Neural cell (in vitro differentiated cells): ENCODE measurements at regions not wholly inside any gene's neighbourhood (a gene's known extent, or its start where the extent isn't known, plus 50 kb on each side); places are given as distances from the start of the nearest gene placed in this dataset.

ENCODE experiments used
- H2AFZ ChIP-seq: fragments of 200-600, 300-800 bp; sonication (generic), shearing (Covaris generic); 2 replicates; pipeline ENCODE4 v1.6.0; 2014; ENCODE audit warnings: low read depth, mild to moderate bottlenecking, antibody characterized with exemption, low read length, moderate library complexity
- H3F3A ChIP-seq: fragments of 200-600 bp; shearing (Covaris generic); 2 replicates; pipeline ENCODE4 v1.6.1; 2016; ENCODE audit warnings: mild to moderate bottlenecking, moderate library complexity, mixed read lengths, antibody characterized with exemption, low read length; ENCODE audit not compliant: insufficient read depth, poor library complexity, severe bottlenecking
- H3K27ac ChIP-seq: fragments of 200-600, 300-800 bp; sonication (generic), shearing (Covaris generic); 2 replicates; pipeline ENCODE4 v1.5.1; 2014; ENCODE audit warnings: mild to moderate bottlenecking, low read length, moderate library complexity
- H3K27me3 ChIP-seq: fragments of 300-800, 200-600 bp; sonication (generic), shearing (Covaris generic); 2 replicates; pipeline ENCODE4 v1.6.0; 2014; ENCODE audit warnings: mild to moderate bottlenecking, low read depth, low read length, moderate library complexity; ENCODE audit not compliant: insufficient read depth
- H3K36me3 ChIP-seq: fragments of 300-800, 200-600 bp; sonication (generic), shearing (Covaris generic); 2 replicates; pipeline ENCODE4 v1.5.1; 2014; ENCODE audit warnings: mild to moderate bottlenecking, antibody characterized with exemption, low read length, moderate library complexity; ENCODE audit not compliant: insufficient read depth
- H3K4me2 ChIP-seq: fragments of 300-800, 200-600 bp; sonication (generic), shearing (Covaris generic); 2 replicates; pipeline ENCODE4 v1.6.0; 2014; ENCODE audit warnings: mild to moderate bottlenecking, low read length
- H3K4me3 ChIP-seq: fragments of 300-800, 200-600 bp; sonication (generic), shearing (Covaris generic); 2 replicates; pipeline ENCODE4 v1.5.1; 2014; ENCODE audit warnings: mild to moderate bottlenecking, low read length, moderate library complexity
- H3K79me2 ChIP-seq: fragments of 200-600 bp; shearing (Covaris generic); replicated peaks from 2 replicates; pipeline ENCODE4 v1.6.0; 2014; ENCODE audit warnings: mild to moderate bottlenecking, low read length, moderate library complexity; ENCODE audit not compliant: insufficient read depth
- H3K9ac ChIP-seq: fragments of 300-800, 200-600 bp; sonication (generic), shearing (Covaris generic); 2 replicates; pipeline ENCODE4 v1.6.1; 2016; ENCODE audit warnings: mild to moderate bottlenecking, low read length, mixed read lengths
- H3K9me2 ChIP-seq: fragments of 200-600 bp; shearing (Covaris generic); 2 replicates; pipeline ENCODE4 v1.6.1; 2016; ENCODE audit warnings: mild to moderate bottlenecking, low read length, mixed read lengths; ENCODE audit not compliant: insufficient read depth
- H3K9me3 ChIP-seq: fragments of 200-600, 300-800 bp; sonication (generic), shearing (Covaris generic); 2 replicates; pipeline ENCODE4 v1.6.1; 2016; ENCODE audit warnings: mild to moderate bottlenecking, mixed run types, low read length, moderate library complexity, mixed read lengths
- H4K20me1 ChIP-seq: fragments of 200-600 bp; shearing (Covaris generic); 2 replicates; pipeline ENCODE4 v1.6.1; 2016; ENCODE audit warnings: mild to moderate bottlenecking, mixed run types; ENCODE audit not compliant: insufficient read depth
- CTCF ChIP-seq: fragments of 450-650 bp; IDR thresholded peaks from 2 replicates; pipeline ENCODE4 v1.5.1; 2014; ENCODE audit warnings: antibody characterized with exemption, mild to moderate bottlenecking, moderate library complexity; ENCODE audit not compliant: poor library complexity, severe bottlenecking
- EP300 ChIP-seq: fragments of 450-650 bp; conservative IDR thresholded peaks from 2 replicates; pipeline ENCODE4 v1.6.1; 2014; ENCODE audit warnings: antibody characterized with exemption, mild to moderate bottlenecking, moderate library complexity; ENCODE audit not compliant: poor library complexity, severe bottlenecking
- EZH2 ChIP-seq: fragments of 200-600, 300-800 bp; shearing (Covaris generic), sonication (generic); IDR thresholded peaks from 2 replicates; pipeline ENCODE4 v1.6.1; 2014; ENCODE audit warnings: antibody characterized with exemption, low read length, borderline replicate concordance, mild to moderate bottlenecking; ENCODE audit not compliant: insufficient read depth, poor library complexity, severe bottlenecking
- MXI1 ChIP-seq: fragments of 450-650 bp; conservative IDR thresholded peaks from 2 replicates; pipeline ENCODE4 v1.6.1; 2014; ENCODE audit warnings: antibody characterized with exemption, mild to moderate bottlenecking; ENCODE audit not compliant: poor library complexity, severe bottlenecking
- POLR2AphosphoS5 ChIP-seq: IDR thresholded peaks from 2 replicates; pipeline ENCODE4 v1.6.1; 2012
- RAD21 ChIP-seq: fragments of 450-650 bp; conservative IDR thresholded peaks from 2 replicates; pipeline ENCODE4 v1.6.1; 2014; ENCODE audit warnings: antibody characterized with exemption, mild to moderate bottlenecking, moderate library complexity
- REST ChIP-seq: IDR thresholded peaks from 2 replicates; pipeline ENCODE4 v1.6.1; 2012; ENCODE audit warnings: borderline replicate concordance
- SMC3 ChIP-seq: fragments of 450-650 bp; conservative IDR thresholded peaks from 2 replicates; pipeline ENCODE4 v1.6.1; 2014; ENCODE audit warnings: antibody characterized with exemption, mild to moderate bottlenecking, moderate library complexity; ENCODE audit not compliant: poor library complexity
- TAF1 ChIP-seq: IDR thresholded peaks from 2 replicates; pipeline ENCODE4 v1.6.1; 2012; ENCODE audit warnings: low read depth

GRCh38 chr13:29955137-29955650 is 104.8 kb upstream of the UBL3 start:
- Histone ChIP-seq H3K27ac (no peak overlapping the region), H3K9me2 (no peaks in the 10 kb centered on the region), H2AFZ (no peak overlapping the region), H3K9ac (no peak overlapping the region), H3F3A (no peaks in the 10 kb centered on the region), H3K79me2 (no peaks in the 10 kb centered on the region), H3K4me3 (no peak overlapping the region), H3K4me2 (no peak overlapping the region), H4K20me1 (no peaks in the 10 kb centered on the region), H3K36me3 (no peaks in the 10 kb centered on the region), H3K27me3 (no peaks in the 10 kb centered on the region), H3K9me3 (no peaks in the 10 kb centered on the region)
- TF ChIP-seq SMC3 (no peak), TAF1 (no peak), CTCF (no peak), RAD21 (no peak), REST (no peak), POLR2AphosphoS5 (no peak), EP300 (no peak), EZH2 (no peak), MXI1 (no peak)

- Histone ChIP-seq H3K4me2 (no peak overlapping the region), H3K36me3 (no peaks in the 10 kb centered on the region), H3K79me2 (no peaks in the 10 kb centered on the region), H3K27ac (no peak overlapping the region), H4K20me1 (no peaks in the 10 kb centered on the region), H3F3A (no peaks in the 10 kb centered on the region), H3K9me3 (no peaks in the 10 kb centered on the region), H3K9me2 (no peaks in the 10 kb centered on the region), H3K9ac (no peak overlapping the region), H3K27me3 (no peaks in the 10 kb centered on the region), H2AFZ (no peak overlapping the region), H3K4me3 (no peak overlapping the region)
- TF ChIP-seq POLR2AphosphoS5 (no peak), CTCF (no peak), EZH2 (no peak), SMC3 (no peak), MXI1 (no peak)
Measured at GRCh38 chr13:29954082-29955028, 103.9 kb upstream of the UBL3 start.
